22Rv1 (cell line): ENCODE measurements at regions not wholly inside any gene's neighbourhood (a gene's known extent, or its start where the extent isn't known, plus 50 kb on each side); places are given as distances from the start of the nearest gene placed in this dataset.
"Not testable (repeated sequence)": the region's sequence is repeated elsewhere in the genome, so short reads cannot be mapped to it uniquely, and the experiment has no call there.

Experiments
- H3K27ac ChIP-seq: fragments of 450-650 bp; 2 replicates; pipeline ENCODE4 v1.5.1; 2017
- ZFX ChIP-seq: fragments of 450-650 bp; IDR thresholded peaks from 2 replicates; pipeline ENCODE4 v1.6.1; 2017; ENCODE audit warnings: antibody characterized with exemption, borderline replicate concordance
- TF ChIP-seq, protein P1 (sequence below): fragments of 450-650 bp; IDR thresholded peaks from 2 replicates; pipeline ENCODE4 v1.5.1; 2017; ENCODE audit warnings: mild to moderate bottlenecking

- H3K27ac ChIP-seq = no peak overlapping the region
- TF ChIP-seq, protein P1, sequence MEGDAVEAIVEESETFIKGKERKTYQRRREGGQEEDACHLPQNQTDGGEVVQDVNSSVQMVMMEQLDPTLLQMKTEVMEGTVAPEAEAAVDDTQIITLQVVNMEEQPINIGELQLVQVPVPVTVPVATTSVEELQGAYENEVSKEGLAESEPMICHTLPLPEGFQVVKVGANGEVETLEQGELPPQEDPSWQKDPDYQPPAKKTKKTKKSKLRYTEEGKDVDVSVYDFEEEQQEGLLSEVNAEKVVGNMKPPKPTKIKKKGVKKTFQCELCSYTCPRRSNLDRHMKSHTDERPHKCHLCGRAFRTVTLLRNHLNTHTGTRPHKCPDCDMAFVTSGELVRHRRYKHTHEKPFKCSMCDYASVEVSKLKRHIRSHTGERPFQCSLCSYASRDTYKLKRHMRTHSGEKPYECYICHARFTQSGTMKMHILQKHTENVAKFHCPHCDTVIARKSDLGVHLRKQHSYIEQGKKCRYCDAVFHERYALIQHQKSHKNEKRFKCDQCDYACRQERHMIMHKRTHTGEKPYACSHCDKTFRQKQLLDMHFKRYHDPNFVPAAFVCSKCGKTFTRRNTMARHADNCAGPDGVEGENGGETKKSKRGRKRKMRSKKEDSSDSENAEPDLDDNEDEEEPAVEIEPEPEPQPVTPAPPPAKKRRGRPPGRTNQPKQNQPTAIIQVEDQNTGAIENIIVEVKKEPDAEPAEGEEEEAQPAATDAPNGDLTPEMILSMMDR = no peak
- no peak for TF ChIP-seq ZFX
Measured at GRCh38 chr5:82885627-82886389, 191.4 kb downstream of the TMEM167A start.

GRCh38 chr5:82884821-82885471 lies 192.2 kb downstream of the TMEM167A start:
- no peak for TF ChIP-seq ZFX
- TF ChIP-seq, protein P1 = no peak
- no peak overlapping the region for H3K27ac ChIP-seq

- TF ChIP-seq, protein P1 = no peak
- TF ChIP-seq ZFX = no peak
- H3K27ac ChIP-seq = no peak overlapping the region
Measured at GRCh38 chr5:82882316-82882715, 194.9 kb downstream of the TMEM167A start.

GRCh38 chr5:82881571-82882174 lies 195.5 kb downstream of the TMEM167A start:
- no peak for TF ChIP-seq ZFX
- TF ChIP-seq, protein P1 = no peak
- H3K27ac ChIP-seq = no peak overlapping the region

GRCh38 chr5:82879089-82879488 lies 198.1 kb downstream of the TMEM167A start:
- TF ChIP-seq, protein P1 = no peak
- no peak for TF ChIP-seq ZFX
- H3K27ac ChIP-seq = no peak overlapping the region

DNA sequence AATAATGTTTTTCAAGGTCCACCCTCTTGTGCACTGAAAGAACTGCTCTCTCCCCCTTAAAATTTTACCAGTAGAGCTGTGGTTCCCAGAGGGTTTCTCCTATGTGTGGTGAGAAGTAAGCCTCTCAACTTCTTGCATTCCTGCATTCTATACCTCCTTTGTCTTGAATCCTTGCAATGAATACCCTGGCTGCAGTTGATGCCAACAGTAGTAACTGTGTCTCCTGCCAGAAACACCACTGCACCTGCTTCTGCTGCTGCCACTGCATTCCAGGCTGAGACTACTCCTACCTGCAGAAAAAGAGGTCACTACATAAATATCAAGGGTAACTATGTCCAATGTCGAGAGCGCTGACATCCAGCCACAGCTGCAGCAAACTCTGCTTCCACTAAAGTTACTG lies 203.7 kb downstream of the TMEM167A start:
- no peak overlapping the region for H3K27ac ChIP-seq
- TF ChIP-seq, protein P1 = no peak
- no peak for TF ChIP-seq ZFX

DNA sequence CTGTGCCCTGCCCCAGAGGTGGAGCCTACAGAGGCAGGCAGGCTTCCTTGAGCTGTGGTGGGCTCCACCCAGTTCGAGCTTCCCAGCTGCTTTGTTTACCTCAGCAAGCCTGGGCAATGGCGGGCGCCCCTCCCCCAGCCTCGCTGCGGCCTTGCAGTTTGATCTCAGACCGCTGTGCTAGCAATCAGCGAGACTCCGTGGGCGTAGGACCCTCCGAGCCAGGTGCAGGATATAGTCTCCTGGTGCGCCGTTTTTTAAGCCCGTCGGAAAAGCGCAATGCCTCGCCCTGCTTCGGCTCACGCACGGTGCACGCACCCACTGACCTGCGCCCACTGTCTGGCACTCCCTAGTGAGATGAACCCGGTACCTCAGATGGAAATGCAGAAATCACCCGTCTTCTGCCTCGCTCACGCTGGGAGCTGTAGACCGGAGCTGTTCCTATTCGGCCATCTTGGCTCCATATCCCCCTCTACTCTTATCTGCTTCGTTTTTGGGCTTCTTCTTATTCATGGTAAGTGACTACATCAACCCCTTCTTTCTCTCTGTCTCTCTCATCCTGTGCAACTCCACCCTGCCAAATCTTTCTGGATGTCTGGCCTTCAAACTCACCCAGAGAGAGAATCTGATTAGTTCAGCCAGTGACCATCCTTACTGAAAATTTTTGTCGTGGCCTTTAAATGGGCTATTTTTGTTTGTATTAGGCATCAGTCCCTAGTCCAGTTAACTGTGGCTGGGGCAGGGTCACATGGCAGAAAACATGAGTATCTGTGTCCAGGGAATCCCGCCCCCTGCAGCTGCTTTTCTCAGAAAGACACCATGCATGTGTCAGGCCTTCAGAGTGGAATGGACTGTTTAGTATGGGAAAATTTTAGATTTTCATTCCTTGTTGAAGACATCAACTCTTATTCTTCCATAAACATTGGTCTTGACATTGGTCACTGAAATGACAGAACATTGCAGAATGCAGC lies 204.6 kb downstream of the TMEM167A start:
- not testable (repeated sequence) for H3K27ac ChIP-seq
